IPS-15b (cell line): ENCODE measurements at regions not wholly inside any gene's neighbourhood (a gene's known extent, or its start where the extent isn't known, plus 50 kb on each side); places are given as distances from the start of the nearest gene placed in this dataset.

Experiments used
- H3K27me3 ChIP-seq: one replicate; pipeline ENCODE4 v1.6.1; 2013; ENCODE audit warnings: low read length; ENCODE audit not compliant: control insufficient read depth, insufficient read depth
- H3K36me3 ChIP-seq: one replicate; pipeline ENCODE4 v1.6.1; 2013; ENCODE audit warnings: low read length; ENCODE audit not compliant: control insufficient read depth, insufficient read depth
- H3K4me1 ChIP-seq: one replicate; pipeline ENCODE4 v1.6.1; 2013; ENCODE audit warnings: mild to moderate bottlenecking, low read length; ENCODE audit not compliant: control insufficient read depth, insufficient read depth
- H3K4me3 ChIP-seq: one replicate; pipeline ENCODE4 v1.5.1; 2013; ENCODE audit warnings: low read depth, low read length
- H3K9ac ChIP-seq: one replicate; pipeline ENCODE4 v1.6.1; 2013; ENCODE audit warnings: low read depth, mild to moderate bottlenecking, low read length
- H3K9me3 ChIP-seq: one replicate; pipeline ENCODE4 v1.6.1; 2013; ENCODE audit warnings: mild to moderate bottlenecking, low read length; ENCODE audit not compliant: control insufficient read depth, insufficient read depth

- Histone ChIP-seq H3K4me1 (no peaks in the 10 kb centered on the region), H3K4me3 (no peak overlapping the region), H3K9me3 (no peaks in the 10 kb centered on the region), H3K36me3 (no peaks in the 10 kb centered on the region), H3K27me3 (no peaks in the 10 kb centered on the region), H3K9ac (no peak overlapping the region)
Measured at GRCh38 chr18:24805156-24805555, 344.7 kb downstream of the HRH4 start.

GRCh38 chr18:24809173-24809950 is 348.9 kb downstream of the HRH4 start:
- Histone ChIP-seq H3K4me1 (no peaks in the 10 kb centered on the region), H3K4me3 (no peak overlapping the region), H3K9me3 (no peaks in the 10 kb centered on the region), H3K36me3 (no peaks in the 10 kb centered on the region), H3K9ac (no peak overlapping the region), H3K27me3 (no peaks in the 10 kb centered on the region)

- H3K4me1 ChIP-seq, result peaks cover 5% of the 10 kb centered on the region
- H3K9ac ChIP-seq, result no peak overlapping the region
- no peaks in the 10 kb centered on the region for H3K9me3 ChIP-seq
Measured at GRCh38 chr18:24810561-24811305, 350.3 kb downstream of the HRH4 start.

GRCh38 chr18:24811950-24812681 is 351.7 kb downstream of the HRH4 start:
- H3K9me3 ChIP-seq, result no peaks in the 10 kb centered on the region
- H3K27me3 ChIP-seq, result no peaks in the 10 kb centered on the region
- no peak overlapping the region for H3K4me3 ChIP-seq
- H3K36me3 ChIP-seq, result no peaks in the 10 kb centered on the region
- H3K9ac ChIP-seq, result no peak overlapping the region
- peaks cover 9% of the 10 kb centered on the region for H3K4me1 ChIP-seq

More at GRCh38 chr18:24810561-24811305, 350.3 kb downstream of the HRH4 start:
- no peak overlapping the region for H3K4me3 ChIP-seq
- no peaks in the 10 kb centered on the region for H3K36me3 ChIP-seq
- H3K27me3 ChIP-seq, result no peaks in the 10 kb centered on the region

GRCh38 chr18:24814521-24814920 is 354.1 kb downstream of the HRH4 start:
- Histone ChIP-seq H3K9me3 (no peaks in the 10 kb centered on the region), H3K9ac (no peak overlapping the region), H3K36me3 (no peaks in the 10 kb centered on the region), H3K4me1 (peaks cover 26% of the 10 kb centered on the region), H3K4me3 (no peak overlapping the region), H3K27me3 (no peaks in the 10 kb centered on the region)

- Histone ChIP-seq H3K27me3 (no peaks in the 10 kb centered on the region), H3K36me3 (no peaks in the 10 kb centered on the region)
Measured at GRCh38 chr18:24817150-24817549, 356.7 kb downstream of the HRH4 start.

GRCh38 chr18:24817587-24818371 is 357.3 kb downstream of the HRH4 start:
- no peaks in the 10 kb centered on the region for H3K27me3 ChIP-seq
- H3K4me3 ChIP-seq, result no peak overlapping the region
- H3K9ac ChIP-seq, result no peak overlapping the region
- H3K9me3 ChIP-seq, result no peaks in the 10 kb centered on the region
- no peaks in the 10 kb centered on the region for H3K36me3 ChIP-seq
- peaks cover 26% of the 10 kb centered on the region for H3K4me1 ChIP-seq

More at GRCh38 chr18:24817150-24817549, 356.7 kb downstream of the HRH4 start:
- Histone ChIP-seq H3K4me1 (peaks cover 26% of the 10 kb centered on the region), H3K9ac (no peak overlapping the region), H3K9me3 (no peaks in the 10 kb centered on the region), H3K4me3 (no peak overlapping the region)

- Histone ChIP-seq H3K9ac (no peak overlapping the region), H3K36me3 (no peaks in the 10 kb centered on the region), H3K9me3 (no peaks in the 10 kb centered on the region), H3K27me3 (no peaks in the 10 kb centered on the region), H3K4me1 (peaks cover 26% of the 10 kb centered on the region), H3K4me3 (no peak overlapping the region)
Measured at GRCh38 chr18:24818441-24818840, 358.0 kb downstream of the HRH4 start.

- no peaks in the 10 kb centered on the region for H3K27me3 ChIP-seq
- no peaks in the 10 kb centered on the region for H3K36me3 ChIP-seq
- H3K4me3 ChIP-seq, result no peak overlapping the region
- H3K9ac ChIP-seq, result no peak overlapping the region
- no peaks in the 10 kb centered on the region for H3K9me3 ChIP-seq
- H3K4me1 ChIP-seq, result peaks cover 26% of the 10 kb centered on the region
Measured at GRCh38 chr18:24819141-24819890, 358.9 kb downstream of the HRH4 start.

- H3K4me3 ChIP-seq, result no peak overlapping the region
- H3K4me1 ChIP-seq, result peaks cover 12% of the 10 kb centered on the region
- no peaks in the 10 kb centered on the region for H3K9me3 ChIP-seq
- H3K36me3 ChIP-seq, result no peaks in the 10 kb centered on the region
- no peak overlapping the region for H3K9ac ChIP-seq
- no peaks in the 10 kb centered on the region for H3K27me3 ChIP-seq
Measured at GRCh38 chr18:24825397-24825796, 365.0 kb downstream of the HRH4 start.
